GM19452 (cell line): ENCODE measurements at regions not wholly inside any gene's neighbourhood (a gene's known extent, or its start where the extent isn't known, plus 50 kb on each side); places are given as distances from the start of the nearest gene placed in this dataset.
"Not testable (repeated sequence)": the region's sequence is repeated elsewhere in the genome, so short reads cannot be mapped to it uniquely, and the experiment has no call there.

Experiments used
- ATAC-seq: cut with Tn5 transposase; IDR thresholded peaks from one replicate; pipeline ENCODE4 v1.9.1; 2021; ENCODE audit not compliant: unreplicated experiment

- ATAC-seq: no peak
These were observed 99.0 kb upstream of the CDYL start for GRCh38 chr6:4677011-4677750.

- ATAC-seq: no peak
These were observed 100.2 kb upstream of the CDYL start for GRCh38 chr6:4676016-4676415.

- ATAC-seq: no peak
These were observed 101.1 kb upstream of the CDYL start for GRCh38 chr6:4675121-4675520.

- no peak for ATAC-seq
These were observed 102.3 kb upstream of the CDYL start for GRCh38 chr6:4673861-4674260.

GRCh38 chr6:4672772-4673171 lies 103.4 kb upstream of the CDYL start:
- ATAC-seq: no peak

GRCh38 chr6:4671587-4672115 lies 104.6 kb upstream of the CDYL start:
- no peak for ATAC-seq

GRCh38 chr6:4670824-4671409 lies 105.3 kb upstream of the CDYL start:
- no peak for ATAC-seq

- no peak for ATAC-seq
These were observed 105.9 kb upstream of the CDYL start for GRCh38 chr6:4670290-4670689.

GRCh38 chr6:4668271-4669179 lies 107.7 kb upstream of the CDYL start:
- no peak for ATAC-seq

- no peak for ATAC-seq
These were observed 108.6 kb upstream of the CDYL start for GRCh38 chr6:4667591-4667990.

- ATAC-seq: no peak
These were observed 109.2 kb upstream of the CDYL start for GRCh38 chr6:4666886-4667513.

GRCh38 chr6:4665489-4666417 lies 110.5 kb upstream of the CDYL start:
- ATAC-seq: no peak

- no peak for ATAC-seq
These were observed 111.3 kb upstream of the CDYL start for GRCh38 chr6:4664911-4665310.

GRCh38 chr6:4664117-4664626 lies 112.0 kb upstream of the CDYL start:
- ATAC-seq: no peak

GRCh38 chr6:4662886-4663285 lies 113.3 kb upstream of the CDYL start:
- ATAC-seq: no peak

- no peak for ATAC-seq
These were observed 114.8 kb upstream of the CDYL start for GRCh38 chr6:4661391-4661790.

GRCh38 chr6:4660377-4661321 lies 115.6 kb upstream of the CDYL start:
- ATAC-seq: no peak

- not testable (repeated sequence) for ATAC-seq
These were observed 116.5 kb upstream of the CDYL start for GRCh38 chr6:4659719-4660118.

GRCh38 chr6:4658486-4658885 lies 117.7 kb upstream of the CDYL start:
- no peak for ATAC-seq
